ENCODE measurements at regions not wholly inside any gene's neighbourhood (a gene's known extent, or its start where the extent isn't known, plus 50 kb on each side); places are given as distances from the start of the nearest gene placed in this dataset.

DNA sequence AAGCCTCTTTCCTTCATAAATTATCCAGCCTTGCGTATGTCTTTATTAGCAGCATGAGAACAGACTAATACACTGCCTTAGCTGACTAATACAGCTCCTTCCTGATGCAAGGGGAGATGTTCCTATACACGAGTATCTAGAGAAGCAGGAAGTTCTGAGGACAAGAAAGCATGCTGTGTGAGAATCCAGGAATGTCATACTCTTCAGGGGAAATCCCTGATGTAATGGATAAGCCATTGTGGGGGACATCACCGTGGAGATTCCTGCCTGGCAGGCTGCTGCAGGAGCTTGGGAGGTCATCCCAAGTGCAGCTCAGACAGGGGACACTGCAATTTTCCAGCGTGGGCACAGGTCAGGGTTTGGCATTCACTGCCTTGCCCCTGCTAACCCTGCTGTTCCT is 476.9 kb downstream of the NR2F2 start:
- peaks cover 9% of the 10 kb centered on the region; the same call in 1 of the 2 replicates for H3K4me1 ChIP-seq (ENCODE audit: insufficient read depth, low read length)
- H3K27me3 ChIP-seq (ENCODE audit: insufficient read depth, low read length): no peaks in the 10 kb centered on the region
- no peaks in the 10 kb centered on the region for H3K9me3 ChIP-seq (ENCODE audit: insufficient read depth, low read depth, low read length)
- 90% methylated on average over 4 of the region's 4 CpGs for WGBS
- no peak overlapping the region for H3K9ac ChIP-seq (ENCODE audit: low read depth, low read length)
- no peak overlapping the region for H3K27ac ChIP-seq (ENCODE audit: low read depth, low read length)
- H3K4me3 ChIP-seq (ENCODE audit: low read length): no peak overlapping the region
- no peaks in the 10 kb centered on the region for H3K36me3 ChIP-seq (ENCODE audit: insufficient read depth, low read length)

- H3K27me3 ChIP-seq (ENCODE audit: insufficient read depth, low read length): no peaks in the 10 kb centered on the region
- 100% methylated on average over 1 of the region's 2 CpGs for WGBS
These were observed 487.4 kb downstream of the NR2F2 start for GRCh38 chr15:96817900-96818299.

GRCh38 chr15:96818861-96819260 is 488.4 kb downstream of the NR2F2 start:
- no peaks in the 10 kb centered on the region for H3K36me3 ChIP-seq (ENCODE audit: insufficient read depth, low read length)
- no peak overlapping the region for H3K9ac ChIP-seq (ENCODE audit: low read depth, low read length)
- WGBS: 94% methylated on average over 3 of the region's 4 CpGs
- no peak overlapping the region for H3K4me3 ChIP-seq (ENCODE audit: low read length)
- H3K9me3 ChIP-seq (ENCODE audit: insufficient read depth, low read depth, low read length): no peaks in the 10 kb centered on the region
- H3K27ac ChIP-seq (ENCODE audit: low read depth, low read length): no peak overlapping the region
- no peaks in the 10 kb centered on the region for H3K4me1 ChIP-seq (ENCODE audit: insufficient read depth, low read length)
- no peaks in the 10 kb centered on the region for H3K27me3 ChIP-seq (ENCODE audit: insufficient read depth, low read length)

More at GRCh38 chr15:96817900-96818299, 487.4 kb downstream of the NR2F2 start:
- Histone ChIP-seq H3K36me3 (ENCODE audit: insufficient read depth, low read length) (no peaks in the 10 kb centered on the region), H3K4me3 (ENCODE audit: low read length) (no peak overlapping the region), H3K9me3 (ENCODE audit: insufficient read depth, low read depth, low read length) (no peaks in the 10 kb centered on the region), H3K9ac (ENCODE audit: low read depth, low read length) (no peak overlapping the region), H3K4me1 (ENCODE audit: insufficient read depth, low read length) (no peaks in the 10 kb centered on the region), H3K27ac (ENCODE audit: low read depth, low read length) (no peak overlapping the region)

GRCh38 chr15:96827981-96828380 is 497.5 kb downstream of the NR2F2 start:
- Histone ChIP-seq H3K4me1 (ENCODE audit: insufficient read depth, low read length) (no peaks in the 10 kb centered on the region), H3K4me3 (ENCODE audit: low read length) (no peak overlapping the region), H3K9ac (ENCODE audit: low read depth, low read length) (no peak overlapping the region), H3K9me3 (ENCODE audit: insufficient read depth, low read depth, low read length) (no peaks in the 10 kb centered on the region), H3K27ac (ENCODE audit: low read depth, low read length) (no peak overlapping the region), H3K27me3 (ENCODE audit: insufficient read depth, low read length) (no peaks in the 10 kb centered on the region), H3K36me3 (ENCODE audit: insufficient read depth, low read length) (no peaks in the 10 kb centered on the region)
- 80% methylated on average over 8 of the region's 8 CpGs for WGBS

DNA sequence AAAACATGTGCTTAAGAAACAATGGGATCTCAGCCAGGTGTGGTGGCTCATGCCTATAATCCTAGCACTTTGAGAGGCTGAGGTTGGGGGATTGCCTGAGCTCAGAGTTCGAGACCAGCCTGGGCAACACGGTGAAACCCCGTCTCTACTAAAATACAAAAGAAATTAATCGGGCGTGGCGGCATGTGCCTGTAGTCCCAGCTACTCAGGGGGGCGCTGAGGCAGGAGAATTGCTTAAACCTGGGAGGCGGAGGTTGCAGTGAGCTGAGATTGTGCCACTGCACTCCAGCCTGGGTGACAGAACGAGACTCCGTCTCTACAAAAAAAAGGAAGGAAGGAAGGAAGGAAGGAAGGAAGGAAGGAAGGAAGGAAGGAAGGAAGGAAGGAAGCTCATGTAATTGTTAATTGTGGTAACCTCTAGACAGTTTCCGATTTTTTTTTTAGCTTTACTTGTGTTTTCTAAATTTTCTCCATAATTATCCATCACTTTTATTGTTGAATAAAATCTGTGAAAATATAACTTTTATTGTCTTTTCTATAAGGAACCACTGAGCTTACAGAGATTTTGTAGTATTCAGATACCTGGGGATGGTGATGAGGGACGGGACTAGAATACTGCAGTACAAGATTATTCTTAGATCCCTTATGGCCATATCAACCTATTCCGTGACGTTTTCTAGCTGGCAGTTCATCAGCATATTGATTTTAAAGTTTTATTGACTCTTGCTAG is 506.9 kb downstream of the NR2F2 start:
- no peak overlapping the region for H3K9ac ChIP-seq (ENCODE audit: low read depth, low read length)
- H3K4me1 ChIP-seq (ENCODE audit: insufficient read depth, low read length): no peaks in the 10 kb centered on the region
- peaks cover 9% of the 10 kb centered on the region; the same call in 1 of the 2 replicates for H3K9me3 ChIP-seq (ENCODE audit: insufficient read depth, low read depth, low read length)
- no peaks in the 10 kb centered on the region for H3K36me3 ChIP-seq (ENCODE audit: insufficient read depth, low read length)
- no peak overlapping the region for H3K27ac ChIP-seq (ENCODE audit: low read depth, low read length)
- no peaks in the 10 kb centered on the region for H3K27me3 ChIP-seq (ENCODE audit: insufficient read depth, low read length)
- no peak overlapping the region for H3K4me3 ChIP-seq (ENCODE audit: low read length)
- 93% methylated on average over 12 of the region's 14 CpGs for WGBS

DNA sequence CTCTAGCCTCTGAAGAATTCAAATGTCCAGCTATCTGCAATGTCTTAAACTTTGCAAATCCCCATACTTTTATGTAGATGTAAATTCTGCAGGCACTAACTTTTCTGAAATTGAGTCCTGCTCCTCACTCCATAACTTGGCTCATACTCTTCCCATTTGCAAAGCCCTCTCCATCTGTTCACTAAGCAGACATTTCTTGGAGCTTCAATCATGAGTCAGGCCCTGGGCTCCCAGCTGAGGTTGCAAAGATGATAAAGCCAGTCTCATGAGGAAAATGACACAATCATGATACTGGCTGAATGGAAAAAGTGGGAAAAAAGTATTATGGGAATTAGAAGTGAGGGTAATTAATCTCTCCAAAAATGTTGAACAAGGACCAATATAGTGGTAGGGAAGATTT is 507.6 kb downstream of the NR2F2 start:
- H3K9me3 ChIP-seq (ENCODE audit: insufficient read depth, low read depth, low read length): peaks cover 9% of the 10 kb centered on the region; the same call in 1 of the 2 replicates
- H3K9ac ChIP-seq (ENCODE audit: low read depth, low read length): no peak overlapping the region
- no peaks in the 10 kb centered on the region for H3K4me1 ChIP-seq (ENCODE audit: insufficient read depth, low read length)

GRCh38 chr15:96849271-96849900 is 518.9 kb downstream of the NR2F2 start:
- no peak overlapping the region for H3K27ac ChIP-seq (ENCODE audit: low read depth, low read length)
- H3K4me1 ChIP-seq (ENCODE audit: insufficient read depth, low read length): 0 out of 2 replicates have a peak, but pooled peaks cover 3% of the 10 kb centered on the region
- H3K36me3 ChIP-seq (ENCODE audit: insufficient read depth, low read length): no peaks in the 10 kb centered on the region
- H3K4me3 ChIP-seq (ENCODE audit: low read length): no peak overlapping the region
- 83% methylated on average over 11 of the region's 11 CpGs for WGBS
- no peak overlapping the region for H3K9ac ChIP-seq (ENCODE audit: low read depth, low read length)
- no peaks in the 10 kb centered on the region for H3K27me3 ChIP-seq (ENCODE audit: insufficient read depth, low read length)
- H3K9me3 ChIP-seq (ENCODE audit: insufficient read depth, low read depth, low read length): no peaks in the 10 kb centered on the region

More for the DNA sequence above, 507.6 kb downstream of the NR2F2 start:
- H3K27ac ChIP-seq (ENCODE audit: low read depth, low read length): no peak overlapping the region
- H3K27me3 ChIP-seq (ENCODE audit: insufficient read depth, low read length): no peaks in the 10 kb centered on the region
- no peak overlapping the region for H3K4me3 ChIP-seq (ENCODE audit: low read length)
- H3K36me3 ChIP-seq (ENCODE audit: insufficient read depth, low read length): no peaks in the 10 kb centered on the region

- Histone ChIP-seq H3K27ac (ENCODE audit: low read depth, low read length) (no peak overlapping the region), H3K9me3 (ENCODE audit: insufficient read depth, low read depth, low read length) (no peaks in the 10 kb centered on the region), H3K4me3 (ENCODE audit: low read length) (no peak overlapping the region), H3K9ac (ENCODE audit: low read depth, low read length) (no peak overlapping the region), H3K4me1 (ENCODE audit: insufficient read depth, low read length) (0 out of 2 replicates have a peak, but pooled peaks cover 3% of the 10 kb centered on the region), H3K36me3 (ENCODE audit: insufficient read depth, low read length) (no peaks in the 10 kb centered on the region), H3K27me3 (ENCODE audit: insufficient read depth, low read length) (no peaks in the 10 kb centered on the region)
- 79% methylated on average over 3 of the region's 3 CpGs for WGBS
These were observed 521.1 kb downstream of the NR2F2 start for GRCh38 chr15:96851613-96852012.

GRCh38 chr15:96858694-96859093 is 528.2 kb downstream of the NR2F2 start:
- Histone ChIP-seq H3K4me3 (ENCODE audit: low read length) (no peak overlapping the region), H3K9me3 (ENCODE audit: insufficient read depth, low read depth, low read length) (no peaks in the 10 kb centered on the region), H3K9ac (ENCODE audit: low read depth, low read length) (no peak overlapping the region), H3K27ac (ENCODE audit: low read depth, low read length) (no peak overlapping the region), H3K4me1 (ENCODE audit: insufficient read depth, low read length) (no peaks in the 10 kb centered on the region), H3K36me3 (ENCODE audit: insufficient read depth, low read length) (no peaks in the 10 kb centered on the region), H3K27me3 (ENCODE audit: insufficient read depth, low read length) (no peaks in the 10 kb centered on the region)
- WGBS: 92% methylated on average over 9 of the region's 9 CpGs

- Histone ChIP-seq H3K9me3 (ENCODE audit: insufficient read depth, low read depth, low read length) (no peaks in the 10 kb centered on the region), H3K27me3 (ENCODE audit: insufficient read depth, low read length) (no peaks in the 10 kb centered on the region), H3K27ac (ENCODE audit: low read depth, low read length) (no peak overlapping the region), H3K9ac (ENCODE audit: low read depth, low read length) (no peak overlapping the region), H3K4me3 (ENCODE audit: low read length) (no peak overlapping the region), H3K36me3 (ENCODE audit: insufficient read depth, low read length) (no peaks in the 10 kb centered on the region), H3K4me1 (ENCODE audit: insufficient read depth, low read length) (no peaks in the 10 kb centered on the region)
- 82% methylated on average over 4 of the region's 4 CpGs for WGBS
These were observed 530.2 kb downstream of the NR2F2 start for GRCh38 chr15:96860741-96861140.

GRCh38 chr15:96867992-96868391 is 537.5 kb downstream of the NR2F2 start:
- WGBS: 79% methylated on average over 6 of the region's 8 CpGs
- Histone ChIP-seq H3K9me3 (ENCODE audit: insufficient read depth, low read depth, low read length) (peaks cover 9% of the 10 kb centered on the region), H3K4me1 (ENCODE audit: insufficient read depth, low read length) (peaks cover 15% of the 10 kb centered on the region), H3K27me3 (ENCODE audit: insufficient read depth, low read length) (no peaks in the 10 kb centered on the region), H3K27ac (ENCODE audit: low read depth, low read length) (no peak overlapping the region), H3K36me3 (ENCODE audit: insufficient read depth, low read length) (no peaks in the 10 kb centered on the region), H3K4me3 (ENCODE audit: low read length) (no peak overlapping the region), H3K9ac (ENCODE audit: low read depth, low read length) (no peak overlapping the region)

Data from HUES64 (cell line).